ENCODE measurements at regions not wholly inside any gene's neighbourhood (a gene's known extent, or its start where the extent isn't known, plus 50 kb on each side); places are given as distances from the start of the nearest gene placed in this dataset.
"Not testable (repeated sequence)": the region's sequence is repeated elsewhere in the genome, so short reads cannot be mapped to it uniquely, and the experiment has no call there.

GRCh38 chr4:31193521-31193920 lies 473.4 kb downstream of the PCDH7 start:
- DNase-seq (no peak), FAIRE-seq (no peak)
- no peak overlapping the region for H3K9ac ChIP-seq (ENCODE audit: low read length in 3 of 3)
- no peaks in the 10 kb centered on the region for H3K9me3 ChIP-seq (ENCODE audit: control insufficient read depth in 2 of 3, insufficient read depth in 1 of 3, low read length in 3 of 3)
- TF ChIP-seq CTCF (IDR thresholded peaks at IDR 0.05; ENCODE audit: borderline replicate concordance, extremely low read depth, insufficient read depth): no peak
- no peak overlapping the region for H3K4me3 ChIP-seq (ENCODE audit: low read length in 3 of 3)
- intact Hi-C loops (cut with DNase I): no loop called here
- no peaks in the 10 kb centered on the region for H3K36me3 ChIP-seq (ENCODE audit: control insufficient read depth in 2 of 3, insufficient read depth in 3 of 3, low read length in 3 of 3)
- H3K27ac ChIP-seq (ENCODE audit: low read depth in 2 of 2, low read length in 2 of 2): no peak overlapping the region
- no peaks in the 10 kb centered on the region for H3K4me1 ChIP-seq (ENCODE audit: control insufficient read depth in 2 of 3, insufficient read depth in 2 of 3, low read depth in 1 of 3, low read length in 3 of 3)
- H3K27me3 ChIP-seq (ENCODE audit: control insufficient read depth, insufficient read depth, low read length): no peaks in the 10 kb centered on the region

DNA sequence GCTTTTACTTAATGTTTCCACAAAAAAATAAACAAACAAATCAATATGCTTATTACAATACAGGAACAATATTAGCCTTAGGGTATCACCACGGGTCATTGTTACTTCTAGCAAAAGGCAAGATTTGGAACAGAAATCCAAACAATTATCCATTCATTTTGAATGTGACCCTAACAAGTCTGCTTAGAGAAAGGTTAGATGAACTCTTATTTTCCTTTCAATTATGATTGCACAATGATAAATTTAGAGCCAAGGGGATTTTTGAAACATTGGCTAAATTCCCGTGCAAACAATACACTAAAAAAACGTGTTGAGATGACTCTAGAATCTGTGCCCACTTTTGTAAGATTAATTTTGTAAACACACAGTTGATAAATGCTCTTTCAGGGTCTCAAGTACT lies 474.7 kb downstream of the PCDH7 start:
- no peak for DNase-seq

DNA sequence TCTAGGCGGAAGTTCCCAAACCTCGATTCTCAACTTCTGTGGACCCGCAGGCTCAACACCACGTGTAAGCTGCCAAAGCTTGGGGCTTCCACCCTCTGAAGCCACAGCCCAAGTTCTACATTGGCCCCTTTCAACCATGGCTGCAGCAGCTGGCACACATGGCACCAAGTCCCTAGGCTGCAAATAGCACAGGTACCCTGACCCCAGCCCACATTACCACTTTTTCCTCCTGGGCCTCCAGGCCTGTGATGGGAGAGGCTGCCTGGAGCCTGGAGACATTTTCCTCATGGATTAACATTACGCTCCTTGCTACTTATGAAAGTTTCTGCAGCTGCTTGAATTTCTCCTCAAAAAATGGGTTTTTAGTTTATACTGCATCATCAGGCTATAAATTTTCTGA lies 479.5 kb downstream of the PCDH7 start:
- no peak for TF ChIP-seq CTCF (IDR thresholded peaks at IDR 0.05; ENCODE audit: borderline replicate concordance, extremely low read depth, insufficient read depth)
- Histone ChIP-seq H3K27me3 (ENCODE audit: control insufficient read depth, insufficient read depth, low read length) (no peaks in the 10 kb centered on the region), H3K36me3 (ENCODE audit: control insufficient read depth in 2 of 3, insufficient read depth in 3 of 3, low read length in 3 of 3) (no peaks in the 10 kb centered on the region), H3K4me3 (ENCODE audit: low read length in 3 of 3) (no peak overlapping the region), H3K27ac (ENCODE audit: low read depth in 2 of 2, low read length in 2 of 2) (no peak overlapping the region), H3K4me1 (ENCODE audit: control insufficient read depth in 2 of 3, insufficient read depth in 2 of 3, low read depth in 1 of 3, low read length in 3 of 3) (no peaks in the 10 kb centered on the region), H3K9ac (ENCODE audit: low read length in 3 of 3) (no peak overlapping the region), H3K9me3 (ENCODE audit: control insufficient read depth in 2 of 3, insufficient read depth in 1 of 3, low read length in 3 of 3) (peaks cover 0 to 2% (median 0%) of the 10 kb centered on the region in 3 donors)
- DNase-seq (no peak), FAIRE-seq (no peak)
- intact Hi-C loops (cut with DNase I): no loop called here

More for the DNA sequence above, 474.7 kb downstream of the PCDH7 start:
- intact Hi-C loops (cut with DNase I): no loop called here
- TF ChIP-seq CTCF (IDR thresholded peaks at IDR 0.05; ENCODE audit: borderline replicate concordance, extremely low read depth, insufficient read depth): no peak
- no peaks in the 10 kb centered on the region for H3K27me3 ChIP-seq (ENCODE audit: control insufficient read depth, insufficient read depth, low read length)
- H3K27ac ChIP-seq (ENCODE audit: low read depth in 2 of 2, low read length in 2 of 2): no peak overlapping the region
- no peaks in the 10 kb centered on the region for H3K36me3 ChIP-seq (ENCODE audit: control insufficient read depth in 2 of 3, insufficient read depth in 3 of 3, low read length in 3 of 3)
- peaks cover 0 to under 1% (median 0%) of the 10 kb centered on the region in 3 donors for H3K9me3 ChIP-seq (ENCODE audit: control insufficient read depth in 2 of 3, insufficient read depth in 1 of 3, low read length in 3 of 3)
- no peak overlapping the region for H3K4me3 ChIP-seq (ENCODE audit: low read length in 3 of 3)
- H3K9ac ChIP-seq (ENCODE audit: low read length in 3 of 3): no peak overlapping the region
- H3K4me1 ChIP-seq (ENCODE audit: control insufficient read depth in 2 of 3, insufficient read depth in 2 of 3, low read depth in 1 of 3, low read length in 3 of 3): no peaks in the 10 kb centered on the region
- FAIRE-seq: no peak

- H3K27ac ChIP-seq (ENCODE audit: low read depth in 2 of 2, low read length in 2 of 2); intact Hi-C loops (cut with DNase I); H3K36me3 ChIP-seq (ENCODE audit: control insufficient read depth in 2 of 3, insufficient read depth in 3 of 3, low read length in 3 of 3); H3K27me3 ChIP-seq (ENCODE audit: control insufficient read depth, insufficient read depth, low read length); H3K4me3 ChIP-seq (ENCODE audit: low read length in 3 of 3); DNase-seq; FAIRE-seq; H3K4me1 ChIP-seq (ENCODE audit: control insufficient read depth in 2 of 3, insufficient read depth in 2 of 3, low read depth in 1 of 3, low read length in 3 of 3); H3K9ac ChIP-seq (ENCODE audit: low read length in 3 of 3); H3K9me3 ChIP-seq (ENCODE audit: control insufficient read depth in 2 of 3, insufficient read depth in 1 of 3, low read length in 3 of 3): not testable (repeated sequence)
Measured at GRCh38 chr4:31202054-31202453, 481.9 kb downstream of the PCDH7 start.

All from kidney (tissue), 13 donors.